Colon (tissue), 2 donors: ENCODE measurements at regions not wholly inside any gene's neighbourhood (a gene's known extent, or its start where the extent isn't known, plus 50 kb on each side); places are given as distances from the start of the nearest gene placed in this dataset.
"Not testable (repeated sequence)": the region's sequence is repeated elsewhere in the genome, so short reads cannot be mapped to it uniquely, and the experiment has no call there.

Experiments
- FAIRE-seq: peaks from 2 replicates; lab custom pipeline; 2012; peaks lifted over from hg19 to GRCh38; lab: Jason Lieb, UNC
- donor health status: control.
- donor health status: control.

- no peak for FAIRE-seq
Measured at GRCh38 chr15:69869881-69870505, 227.7 kb downstream of the TLE3 start.

- FAIRE-seq: no peak
Measured at GRCh38 chr15:69871511-69872134, 226.1 kb downstream of the TLE3 start.

- no peak for FAIRE-seq
Measured at GRCh38 chr15:69873807-69874206, 223.9 kb downstream of the TLE3 start.

GRCh38 chr15:69874321-69874720 lies 223.4 kb downstream of the TLE3 start:
- FAIRE-seq: no peak

GRCh38 chr15:69876064-69876940 lies 221.4 kb downstream of the TLE3 start:
- FAIRE-seq: no peak

GRCh38 chr15:69879963-69880362 lies 217.8 kb downstream of the TLE3 start:
- FAIRE-seq: not testable (repeated sequence)

GRCh38 chr15:69880571-69881301 lies 217.0 kb downstream of the TLE3 start:
- no peak for FAIRE-seq

GRCh38 chr15:69881302-69881670 lies 216.4 kb downstream of the TLE3 start:
- FAIRE-seq: no peak

GRCh38 chr15:69881766-69882165 lies 216.0 kb downstream of the TLE3 start:
- no peak for FAIRE-seq

GRCh38 chr15:69883306-69883705 lies 214.4 kb downstream of the TLE3 start:
- FAIRE-seq: no peak

- FAIRE-seq: no peak
Measured at GRCh38 chr15:69885173-69885955, 212.4 kb downstream of the TLE3 start.

GRCh38 chr15:69887009-69887408 lies 210.7 kb downstream of the TLE3 start:
- FAIRE-seq: no peak

- FAIRE-seq: no peak
Measured at GRCh38 chr15:69887553-69887952, 210.2 kb downstream of the TLE3 start.

- no peak for FAIRE-seq
Measured at GRCh38 chr15:69888406-69888805, 209.3 kb downstream of the TLE3 start.

- FAIRE-seq: no peak
Measured at GRCh38 chr15:69891070-69891536, 206.6 kb downstream of the TLE3 start.

- FAIRE-seq: no peak
Measured at GRCh38 chr15:69891606-69892005, 206.1 kb downstream of the TLE3 start.

- no peak for FAIRE-seq
Measured at GRCh38 chr15:69892351-69892750, 205.4 kb downstream of the TLE3 start.

GRCh38 chr15:69893086-69893485 lies 204.6 kb downstream of the TLE3 start:
- no peak for FAIRE-seq

- no peak for FAIRE-seq
Measured at GRCh38 chr15:69893863-69894262, 203.9 kb downstream of the TLE3 start.

GRCh38 chr15:69895202-69895601 lies 202.5 kb downstream of the TLE3 start:
- no peak for FAIRE-seq

GRCh38 chr15:69896606-69897005 lies 201.1 kb downstream of the TLE3 start:
- FAIRE-seq: no peak

- no peak for FAIRE-seq
Measured at GRCh38 chr15:69897061-69897460, 200.7 kb downstream of the TLE3 start.
